Immature natural killer cell (primary cell): ENCODE measurements at regions not wholly inside any gene's neighbourhood (a gene's known extent, or its start where the extent isn't known, plus 50 kb on each side); places are given as distances from the start of the nearest gene placed in this dataset.

Experiments
- DNase-seq, 3 donors: peaks; one replicate each; pipeline ENCODE4 v3.0.0; 2022; ENCODE audit warnings: mixed read lengths in 1 of 3
- H3K27ac Mint-ChIP-seq, 6 donors: one replicate each; pipeline ENCODE4 v1.8.0; 2020; ENCODE audit warnings: mixed read lengths in 6 of 6, mild to moderate bottlenecking in 5 of 6, inconsistent platforms in 4 of 6, moderate library complexity in 3 of 6
- H3K27me3 Mint-ChIP-seq, 3 donors: one replicate each; pipeline ENCODE4 v1.8.0; 2020 to 2021; ENCODE audit warnings: low read depth in 3 of 3, mild to moderate bottlenecking in 3 of 3, mixed read lengths in 3 of 3, moderate library complexity in 3 of 3, inconsistent platforms in 1 of 3
- H3K36me3 Mint-ChIP-seq, 3 donors: one replicate each; pipeline ENCODE4 v1.8.0; 2020; ENCODE audit warnings: mixed read lengths in 3 of 3, inconsistent platforms in 2 of 3, mild to moderate bottlenecking in 2 of 3
- H3K4me1 Mint-ChIP-seq, 2 donors: one replicate each; pipeline ENCODE4 v1.8.0; 2020; ENCODE audit warnings: inconsistent platforms in 2 of 2, mild to moderate bottlenecking in 2 of 2, mixed read lengths in 2 of 2, moderate library complexity in 1 of 2
- H3K4me3 Mint-ChIP-seq, 5 donors: one replicate each; pipeline ENCODE4 v1.8.0; 2020; ENCODE audit warnings: mild to moderate bottlenecking in 5 of 5, mixed read lengths in 5 of 5, inconsistent platforms in 3 of 5, moderate library complexity in 3 of 5
- H3K9me3 Mint-ChIP-seq, 6 donors: one replicate each; pipeline ENCODE4 v1.8.0; 2020; ENCODE audit warnings: mild to moderate bottlenecking in 6 of 6, mixed read lengths in 6 of 6, inconsistent platforms in 4 of 6, moderate library complexity in 3 of 6

DNA sequence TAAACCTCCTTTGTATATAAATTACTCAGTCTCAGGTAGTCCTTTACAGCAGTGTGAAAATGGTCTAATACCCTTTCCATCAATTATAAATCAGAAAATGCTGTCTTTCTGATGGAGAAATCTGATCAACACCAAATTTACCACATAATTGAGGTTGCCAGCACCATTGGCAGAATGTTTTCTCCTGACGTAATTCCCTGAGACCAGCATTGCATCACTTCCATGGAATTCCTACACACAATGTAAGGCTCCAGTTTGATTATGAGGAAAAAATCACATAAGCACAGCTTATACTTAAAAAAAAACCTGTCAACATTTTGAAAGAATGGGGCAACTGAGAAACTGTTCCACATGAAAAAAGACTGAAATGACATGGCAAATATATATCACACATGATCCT is 618.7 kb upstream of the CDH6 start:
- H3K4me1 Mint-ChIP-seq: no peaks in the 10 kb centered on the region
- H3K4me3 Mint-ChIP-seq: no peak overlapping the region
- H3K9me3 Mint-ChIP-seq: peaks cover 12 to 33% (median 19%) of the 10 kb centered on the region in 6 donors
- H3K27ac Mint-ChIP-seq: no peak overlapping the region
- no peak for DNase-seq
- H3K27me3 Mint-ChIP-seq: no peaks in the 10 kb centered on the region
- no peaks in the 10 kb centered on the region for H3K36me3 Mint-ChIP-seq

DNA sequence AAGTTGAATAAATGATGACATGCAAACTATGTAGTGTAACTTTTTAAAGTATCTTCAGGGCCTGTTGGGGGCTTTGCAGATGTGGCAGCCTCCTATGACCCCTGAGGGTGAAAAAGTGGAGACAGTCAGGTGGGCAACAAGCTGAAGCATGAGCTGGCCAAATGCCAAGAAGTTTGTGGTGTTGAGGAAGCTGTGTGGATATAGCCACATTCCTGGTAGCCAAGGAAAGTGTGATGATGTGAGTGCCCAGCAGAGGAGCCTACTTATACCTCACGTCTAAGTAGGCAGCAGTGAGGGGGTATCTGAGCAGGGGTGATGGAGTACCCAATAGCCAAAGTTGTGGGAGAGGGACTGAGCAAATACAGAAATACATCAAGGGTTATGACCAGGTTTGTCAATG is 621.2 kb upstream of the CDH6 start:
- Mint-ChIP-seq H3K36me3 (no peaks in the 10 kb centered on the region), H3K27ac (no peak overlapping the region), H3K4me3 (no peak overlapping the region), H3K4me1 (no peaks in the 10 kb centered on the region), H3K27me3 (no peaks in the 10 kb centered on the region), H3K9me3 (peaks cover 8 to 43% (median 21%) of the 10 kb centered on the region in 6 donors)
- DNase-seq: no peak

DNA sequence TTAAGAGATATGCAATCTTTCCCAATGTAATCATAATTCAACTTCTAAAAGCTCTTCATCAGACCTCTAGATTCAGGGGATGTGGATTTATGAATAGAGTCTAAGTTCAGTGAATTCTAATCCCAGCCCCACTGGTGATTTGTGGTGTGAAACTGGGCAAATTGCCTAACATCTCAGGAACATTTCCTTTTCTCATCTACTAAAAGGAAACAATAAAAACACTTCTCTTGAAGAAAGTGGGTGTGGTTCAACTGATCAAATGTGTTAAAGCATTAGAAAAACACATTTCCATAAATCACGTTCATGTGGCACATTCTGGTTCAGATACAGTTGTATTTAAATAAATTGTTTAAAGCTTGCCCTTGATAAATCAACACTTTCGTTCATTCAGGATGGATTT is 631.7 kb upstream of the CDH6 start:
- peaks cover 19 to 39% (median 22%) of the 10 kb centered on the region in 6 donors for H3K9me3 Mint-ChIP-seq
- H3K4me1 Mint-ChIP-seq: no peaks in the 10 kb centered on the region
- no peaks in the 10 kb centered on the region for H3K36me3 Mint-ChIP-seq
- H3K4me3 Mint-ChIP-seq: no peak overlapping the region
- H3K27ac Mint-ChIP-seq: no peak overlapping the region
- no peak for DNase-seq
- H3K27me3 Mint-ChIP-seq: no peaks in the 10 kb centered on the region

- DNase-seq: no peak
- Mint-ChIP-seq H3K36me3 (peaks cover 0 to 4% (median 0%) of the 10 kb centered on the region in 3 donors), H3K9me3 (peaks cover 8 to 59% (median 17%) of the 10 kb centered on the region in 6 donors), H3K4me3 (no peak overlapping the region), H3K4me1 (no peaks in the 10 kb centered on the region), H3K27me3 (peaks cover 0 to 1% (median 0%) of the 10 kb centered on the region in 3 donors), H3K27ac (no peak overlapping the region)
These were observed 641.9 kb upstream of the CDH6 start for GRCh38 chr5:30551618-30552017.

DNA sequence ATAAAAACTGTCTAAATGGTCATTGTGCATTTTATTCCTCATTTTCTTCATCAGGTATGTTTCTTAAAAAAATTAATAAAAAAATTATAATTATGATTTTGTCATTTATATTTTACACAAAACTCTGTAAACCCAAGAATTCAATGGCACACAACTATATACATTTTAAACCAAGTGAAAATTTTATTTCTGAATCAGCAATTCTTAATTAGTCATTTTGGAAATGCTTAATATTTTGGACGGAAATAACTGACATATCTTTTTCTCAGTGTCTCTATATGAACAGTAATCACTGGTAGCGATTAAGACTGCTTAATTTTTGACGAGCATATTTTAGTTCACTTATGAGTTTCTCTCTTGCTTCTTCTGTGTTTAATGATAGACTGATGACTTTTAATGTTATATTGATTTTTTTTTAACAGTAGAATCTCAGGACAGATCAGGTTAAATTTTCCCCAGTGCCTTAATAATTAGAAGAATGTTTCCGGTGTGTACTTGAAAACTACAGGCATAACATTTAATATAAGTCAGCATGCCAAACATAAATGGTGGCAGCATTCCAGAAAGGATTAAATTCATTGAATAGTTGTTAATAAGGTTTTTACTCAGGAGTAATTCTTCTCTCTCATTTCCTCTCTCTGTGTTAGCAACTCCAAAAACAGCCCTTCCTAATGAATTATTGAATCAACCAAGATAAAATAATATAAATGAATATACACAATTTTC is 644.7 kb upstream of the CDH6 start:
- H3K9me3 Mint-ChIP-seq: peaks cover 9 to 72% (median 23%) of the 10 kb centered on the region in 6 donors
- H3K4me1 Mint-ChIP-seq: no peaks in the 10 kb centered on the region
- no peak overlapping the region for H3K4me3 Mint-ChIP-seq
- DNase-seq: no peak
- peaks cover 0 to 4% (median 0%) of the 10 kb centered on the region in 3 donors for H3K36me3 Mint-ChIP-seq
- H3K27ac Mint-ChIP-seq: no peak overlapping the region
- peaks cover 0 to 1% (median 0%) of the 10 kb centered on the region in 3 donors for H3K27me3 Mint-ChIP-seq

DNA sequence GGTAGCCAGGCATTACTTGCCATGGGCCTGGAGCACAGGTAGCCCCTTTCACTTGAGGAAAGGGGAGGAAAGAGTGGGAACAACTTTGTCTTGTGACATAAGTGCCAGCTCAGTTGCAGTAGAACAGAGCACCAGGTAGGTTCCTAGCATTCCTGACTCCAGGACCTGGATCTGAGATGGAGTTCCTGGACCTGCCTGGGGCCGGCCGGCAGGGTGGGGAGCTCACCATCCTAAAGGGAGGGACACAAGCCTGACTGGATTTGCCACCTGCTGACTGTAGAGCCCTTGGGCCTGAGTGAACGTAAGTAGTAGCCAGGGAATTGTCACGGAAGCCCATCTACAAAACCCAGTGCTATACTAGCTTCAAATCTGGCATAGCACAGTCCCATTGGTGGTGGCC is 653.3 kb upstream of the CDH6 start:
- no peak for DNase-seq
- Mint-ChIP-seq H3K4me3 (no peak overlapping the region), H3K27me3 (no peaks in the 10 kb centered on the region), H3K27ac (no peak overlapping the region), H3K36me3 (no peaks in the 10 kb centered on the region), H3K9me3 (peaks cover 7 to 59% (median 42%) of the 10 kb centered on the region in 6 donors), H3K4me1 (no peaks in the 10 kb centered on the region)

DNA sequence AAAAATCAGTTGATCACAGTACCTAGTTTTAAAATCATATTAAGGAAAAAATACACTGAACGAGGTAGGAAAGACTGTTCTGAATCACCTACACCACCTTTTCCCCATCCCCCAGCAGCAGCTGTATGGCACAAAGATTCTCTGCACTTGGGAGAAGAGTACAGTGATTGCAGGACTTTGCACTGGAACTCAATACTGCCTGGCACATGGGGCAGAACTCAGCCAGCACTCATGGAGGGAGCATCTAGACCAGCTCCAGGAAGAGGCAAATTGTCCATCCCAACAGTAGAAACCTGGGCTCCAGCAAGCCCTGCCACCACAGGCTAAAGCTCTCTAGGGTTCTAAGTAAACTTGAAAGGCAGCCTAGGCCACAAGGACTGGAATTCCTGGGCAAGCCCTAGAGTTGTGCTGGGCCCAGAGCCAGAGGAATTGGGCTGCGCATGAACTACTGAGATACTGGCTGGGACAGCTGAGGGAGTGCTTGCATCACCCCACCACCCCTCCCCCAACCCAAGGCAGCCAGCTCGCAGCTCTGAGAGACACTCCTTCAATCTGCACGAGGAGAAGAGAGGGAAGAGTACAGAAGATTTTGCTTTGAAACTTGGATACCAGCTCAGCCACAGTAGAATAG is 654.4 kb upstream of the CDH6 start:
- H3K9me3 Mint-ChIP-seq: peaks cover 8 to 61% (median 44%) of the 10 kb centered on the region in 6 donors
- H3K4me1 Mint-ChIP-seq: no peaks in the 10 kb centered on the region
- no peaks in the 10 kb centered on the region for H3K36me3 Mint-ChIP-seq
- no peak for DNase-seq
- no peak overlapping the region for H3K27ac Mint-ChIP-seq
- no peak overlapping the region for H3K4me3 Mint-ChIP-seq
- H3K27me3 Mint-ChIP-seq: no peaks in the 10 kb centered on the region

DNA sequence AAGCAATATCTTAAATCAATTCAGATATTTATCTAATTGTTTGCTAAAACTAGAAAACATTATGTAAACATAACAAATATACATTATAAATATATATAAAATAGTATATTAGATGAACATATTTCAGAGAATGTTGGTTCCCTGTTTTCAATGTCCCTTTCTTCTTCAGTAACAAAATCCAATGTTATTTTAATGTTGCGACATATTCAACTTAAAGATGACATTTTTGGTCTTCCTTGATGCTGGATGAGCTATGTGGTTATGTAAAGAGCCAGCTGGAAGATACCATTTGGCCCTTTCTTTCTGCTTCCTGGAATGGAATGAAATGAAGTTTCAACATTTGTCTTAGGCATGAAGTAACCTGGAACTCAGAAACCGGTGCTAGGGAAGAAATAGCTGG is 668.1 kb upstream of the CDH6 start:
- Mint-ChIP-seq H3K27me3 (no peaks in the 10 kb centered on the region), H3K4me3 (no peak overlapping the region), H3K9me3 (peaks cover 6 to 45% (median 24%) of the 10 kb centered on the region in 6 donors), H3K27ac (no peak overlapping the region), H3K36me3 (no peaks in the 10 kb centered on the region), H3K4me1 (no peaks in the 10 kb centered on the region)
- no peak for DNase-seq

GRCh38 chr5:30524428-30524827 is 669.1 kb upstream of the CDH6 start:
- Mint-ChIP-seq H3K4me3 (no peak overlapping the region), H3K36me3 (no peaks in the 10 kb centered on the region), H3K4me1 (no peaks in the 10 kb centered on the region), H3K27ac (no peak overlapping the region), H3K9me3 (peaks cover 6 to 42% (median 22%) of the 10 kb centered on the region in 6 donors), H3K27me3 (no peaks in the 10 kb centered on the region)
- DNase-seq: no peak

DNA sequence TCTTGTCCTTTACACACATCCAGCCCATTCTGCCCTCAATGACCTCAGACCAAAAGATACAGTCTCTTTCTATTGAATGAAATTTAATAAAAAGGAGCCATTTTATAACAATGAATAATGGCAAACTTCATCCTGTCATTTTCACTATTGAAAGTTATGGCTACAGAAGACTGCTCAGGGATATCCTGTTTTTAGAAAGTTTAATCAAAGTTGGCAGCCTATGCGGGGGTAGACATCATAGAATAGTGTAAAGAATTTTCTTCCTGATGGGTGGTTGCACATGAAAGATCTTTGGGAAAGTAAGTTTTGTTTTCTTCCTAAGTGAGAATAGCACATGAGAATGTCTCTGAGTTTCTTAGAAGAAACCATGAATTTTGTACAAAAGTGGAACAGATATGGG is 670.4 kb upstream of the CDH6 start:
- H3K4me1 Mint-ChIP-seq: no peaks in the 10 kb centered on the region
- DNase-seq: no peak
- peaks cover 3 to 40% (median 27%) of the 10 kb centered on the region in 6 donors for H3K9me3 Mint-ChIP-seq
- H3K27ac Mint-ChIP-seq: no peak overlapping the region
- no peak overlapping the region for H3K4me3 Mint-ChIP-seq
- no peaks in the 10 kb centered on the region for H3K36me3 Mint-ChIP-seq
- H3K27me3 Mint-ChIP-seq: no peaks in the 10 kb centered on the region

GRCh38 chr5:30505014-30505886 is 688.2 kb upstream of the CDH6 start:
- no peak overlapping the region for H3K27ac Mint-ChIP-seq
- peaks cover 0 to 4% (median 0%) of the 10 kb centered on the region in 3 donors for H3K36me3 Mint-ChIP-seq
- H3K4me3 Mint-ChIP-seq: no peak overlapping the region
- H3K27me3 Mint-ChIP-seq: peaks cover 0 to 2% (median 2%) of the 10 kb centered on the region in 3 donors
- H3K4me1 Mint-ChIP-seq: no peaks in the 10 kb centered on the region
- no peak for DNase-seq
- peaks cover 6 to 47% (median 26%) of the 10 kb centered on the region in 6 donors for H3K9me3 Mint-ChIP-seq

GRCh38 chr5:30502277-30502676 is 691.2 kb upstream of the CDH6 start:
- H3K36me3 Mint-ChIP-seq: peaks cover 0 to 4% (median 0%) of the 10 kb centered on the region in 3 donors
- no peaks in the 10 kb centered on the region for H3K4me1 Mint-ChIP-seq
- no peak overlapping the region for H3K4me3 Mint-ChIP-seq
- H3K27ac Mint-ChIP-seq: no peak overlapping the region
- H3K27me3 Mint-ChIP-seq: peaks cover 0 to 2% (median 0%) of the 10 kb centered on the region in 3 donors
- DNase-seq: no peak
- peaks cover 15 to 47% (median 22%) of the 10 kb centered on the region in 6 donors for H3K9me3 Mint-ChIP-seq

GRCh38 chr5:30501065-30501464 is 692.4 kb upstream of the CDH6 start:
- peaks cover 24 to 59% (median 32%) of the 10 kb centered on the region in 6 donors for H3K9me3 Mint-ChIP-seq
- no peak overlapping the region for H3K27ac Mint-ChIP-seq
- no peak overlapping the region for H3K4me3 Mint-ChIP-seq
- H3K27me3 Mint-ChIP-seq: peaks cover 0 to 2% (median 0%) of the 10 kb centered on the region in 3 donors
- H3K4me1 Mint-ChIP-seq: no peaks in the 10 kb centered on the region
- DNase-seq: no peak
- peaks cover 0 to 4% (median 0%) of the 10 kb centered on the region in 3 donors for H3K36me3 Mint-ChIP-seq

DNA sequence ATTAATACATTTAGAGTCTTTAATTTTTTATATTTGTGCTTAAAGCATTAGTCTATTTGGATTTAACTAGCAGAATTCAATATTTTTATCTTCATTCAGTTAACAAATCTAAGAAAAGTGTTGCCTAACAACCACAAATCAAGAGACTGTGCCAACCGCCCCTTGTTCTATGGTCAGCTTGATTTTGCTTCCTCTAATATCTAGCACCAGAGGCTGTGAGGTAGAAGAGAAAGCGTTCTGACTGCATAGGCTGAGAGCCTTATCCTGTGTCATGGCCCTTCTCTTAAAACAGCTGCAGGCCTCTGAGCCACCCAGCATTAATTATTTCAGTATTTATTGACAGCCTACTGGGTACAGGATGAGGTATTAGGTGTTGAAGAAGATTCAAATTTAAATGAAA is 693.0 kb upstream of the CDH6 start:
- peaks cover 26 to 60% (median 33%) of the 10 kb centered on the region in 6 donors for H3K9me3 Mint-ChIP-seq
- H3K4me1 Mint-ChIP-seq: no peaks in the 10 kb centered on the region
- H3K36me3 Mint-ChIP-seq: peaks cover 0 to 4% (median 0%) of the 10 kb centered on the region in 3 donors
- peaks cover 0 to 2% (median 0%) of the 10 kb centered on the region in 3 donors for H3K27me3 Mint-ChIP-seq
- no peak for DNase-seq
- H3K27ac Mint-ChIP-seq: no peak overlapping the region
- H3K4me3 Mint-ChIP-seq: no peak overlapping the region
